ENCODE measurements at regions not wholly inside any gene's neighbourhood (a gene's known extent, or its start where the extent isn't known, plus 50 kb on each side); places are given as distances from the start of the nearest gene placed in this dataset.

- Mint-ChIP-seq H3K27ac (ENCODE audit: unreplicated experiment) (no peak overlapping the region), H3K36me3 (ENCODE audit: insufficient read depth, unreplicated experiment) (no peaks in the 10 kb centered on the region), H3K4me1 (ENCODE audit: low read depth, unreplicated experiment) (no peaks in the 10 kb centered on the region), H3K27me3 (ENCODE audit: insufficient read depth, unreplicated experiment) (peaks cover 10% of the 10 kb centered on the region), H3K4me3 (ENCODE audit: unreplicated experiment) (no peak overlapping the region), H3K9me3 (ENCODE audit: unreplicated experiment) (peaks cover 17% of the 10 kb centered on the region)
- DNase-seq: no peak
- ChIA-PET POLR2A (no interaction called here), CTCF (no interaction called here)
- no peaks in the 10 kb centered on the region for H3K27me3 ChIP-seq (replicated peaks; ENCODE audit: control insufficient read depth, insufficient read depth, low read length)
- H3K36me3 ChIP-seq (ENCODE audit: control insufficient read depth, insufficient read depth, low read length): no peaks in the 10 kb centered on the region
- BruUV-seq (replicated peaks): no TSS peak
- H3K9me3 ChIP-seq: no peaks in the 10 kb centered on the region
- TF ChIP-seq CTCF (IDR thresholded peaks at IDR 0.05; ENCODE audit: insufficient read depth in 1 of 2, low read depth in 1 of 2, low read length in 1 of 2, severe bottlenecking in 1 of 2, unreplicated experiment in 1 of 2): no peak
- H3K4me1 ChIP-seq: no peaks in the 10 kb centered on the region
- intact Hi-C loops (cut with micrococcal nuclease; ENCODE audit: unreplicated experiment): no loop called here
- H3K4me3 ChIP-seq (ENCODE audit: low read depth, low read length): no peak overlapping the region
Measured at GRCh38 chr21:36608041-36608896, 90.6 kb upstream of the SIM2 start.

- Mint-ChIP-seq H3K4me1 (ENCODE audit: low read depth, unreplicated experiment) (no peaks in the 10 kb centered on the region), H3K27ac (ENCODE audit: unreplicated experiment) (no peak overlapping the region), H3K27me3 (ENCODE audit: insufficient read depth, unreplicated experiment) (peaks cover 10% of the 10 kb centered on the region), H3K36me3 (ENCODE audit: insufficient read depth, unreplicated experiment) (no peaks in the 10 kb centered on the region), H3K9me3 (ENCODE audit: unreplicated experiment) (peaks cover 17% of the 10 kb centered on the region), H3K4me3 (ENCODE audit: unreplicated experiment) (no peak overlapping the region)
- TF ChIP-seq CTCF (IDR thresholded peaks at IDR 0.05; ENCODE audit: insufficient read depth in 1 of 2, low read depth in 1 of 2, low read length in 1 of 2, severe bottlenecking in 1 of 2, unreplicated experiment in 1 of 2): no peak
- no TSS peak for BruUV-seq (replicated peaks)
- H3K4me3 ChIP-seq (ENCODE audit: low read depth, low read length): no peak overlapping the region
- ChIA-PET CTCF (no interaction called here), POLR2A (no interaction called here)
- no peak for DNase-seq
- no peaks in the 10 kb centered on the region for H3K27me3 ChIP-seq (replicated peaks; ENCODE audit: control insufficient read depth, insufficient read depth, low read length)
- H3K9me3 ChIP-seq: no peaks in the 10 kb centered on the region
- intact Hi-C loops (cut with micrococcal nuclease; ENCODE audit: unreplicated experiment): no loop called here
- no peaks in the 10 kb centered on the region for H3K36me3 ChIP-seq (ENCODE audit: control insufficient read depth, insufficient read depth, low read length)
- no peaks in the 10 kb centered on the region for H3K4me1 ChIP-seq
Measured at GRCh38 chr21:36608897-36609225, 90.1 kb upstream of the SIM2 start.

- Mint-ChIP-seq H3K4me3 (ENCODE audit: unreplicated experiment) (no peak overlapping the region), H3K27ac (ENCODE audit: unreplicated experiment) (no peak overlapping the region)
- BruUV-seq (replicated peaks): no TSS peak
Measured at GRCh38 chr21:36609654-36610053, 89.3 kb upstream of the SIM2 start.

More at GRCh38 chr21:36609654-36610053, 89.3 kb upstream of the SIM2 start:
- TF ChIP-seq CTCF (IDR thresholded peaks at IDR 0.05; ENCODE audit: insufficient read depth in 1 of 2, low read depth in 1 of 2, low read length in 1 of 2, severe bottlenecking in 1 of 2, unreplicated experiment in 1 of 2): no peak
- ChIA-PET CTCF (no interaction called here), POLR2A (no interaction called here)
- no peak overlapping the region for H3K4me3 ChIP-seq (ENCODE audit: low read depth, low read length)
- intact Hi-C loops (cut with micrococcal nuclease; ENCODE audit: unreplicated experiment): no loop called here
- no peaks in the 10 kb centered on the region for H3K36me3 ChIP-seq (ENCODE audit: control insufficient read depth, insufficient read depth, low read length)
- DNase-seq: no peak
- peaks cover 17% of the 10 kb centered on the region for H3K9me3 Mint-ChIP-seq (ENCODE audit: unreplicated experiment)
- H3K4me1 Mint-ChIP-seq (ENCODE audit: low read depth, unreplicated experiment): no peaks in the 10 kb centered on the region
- no peaks in the 10 kb centered on the region for H3K4me1 ChIP-seq
- peaks cover 10% of the 10 kb centered on the region for H3K27me3 Mint-ChIP-seq (ENCODE audit: insufficient read depth, unreplicated experiment)
- no peaks in the 10 kb centered on the region for H3K27me3 ChIP-seq (replicated peaks; ENCODE audit: control insufficient read depth, insufficient read depth, low read length)
- H3K36me3 Mint-ChIP-seq (ENCODE audit: insufficient read depth, unreplicated experiment): no peaks in the 10 kb centered on the region
- H3K9me3 ChIP-seq: no peaks in the 10 kb centered on the region; the same call in 1 of the 2 replicates

Data from Caco-2 (cell line).